ENCODE measurements at regions not wholly inside any gene's neighbourhood (a gene's known extent, or its start where the extent isn't known, plus 50 kb on each side); places are given as distances from the start of the nearest gene placed in this dataset.

GRCh38 chr3:22606461-22606860 is 596.7 kb upstream of the UBE2E2 start:
- TF ChIP-seq CTCF (tag by site-specific recombination; IDR thresholded peaks at IDR 0.05) (no peak), IKZF3 (tag by site-specific recombination; IDR thresholded peaks at IDR 0.05) (no peak), ZNF510 (tag by site-specific recombination; IDR thresholded peaks at IDR 0.05; ENCODE audit: insufficient replicate concordance) (no peak), ZNF76 (tag by site-specific recombination; IDR thresholded peaks at IDR 0.05; ENCODE audit: borderline replicate concordance, low read depth) (no peak)

Measured in HEK293 (cell line).